Kasumi-1 (cell line): ENCODE measurements at regions not wholly inside any gene's neighbourhood (a gene's known extent, or its start where the extent isn't known, plus 50 kb on each side); places are given as distances from the start of the nearest gene placed in this dataset.

ENCODE experiments used
- DNase-seq, 2 experiments: peaks; one replicate each; lab custom pipeline; 2025; lab: John Stamatoyannopoulos, UW

DNA sequence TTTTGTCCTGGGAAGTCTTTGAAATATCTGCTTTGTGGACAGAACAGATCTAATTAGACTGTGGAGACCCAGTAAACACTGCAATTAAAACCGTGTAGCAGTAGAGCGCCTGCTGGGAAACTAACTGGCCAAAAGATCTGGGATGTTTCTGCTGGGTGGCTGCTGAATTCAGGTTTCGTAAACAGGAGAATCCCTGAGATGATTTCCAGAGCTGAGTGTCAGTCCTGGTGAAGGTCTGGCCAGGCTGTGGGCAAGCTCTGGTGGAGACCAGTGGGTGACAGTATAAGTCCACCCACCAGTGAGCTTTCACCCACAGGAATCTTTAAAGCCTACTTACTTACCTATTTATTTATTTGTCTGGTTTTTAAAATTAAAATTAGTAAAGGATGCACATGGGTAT is 257.2 kb downstream of the IRF8 start:
- DNase-seq, result no peak

DNA sequence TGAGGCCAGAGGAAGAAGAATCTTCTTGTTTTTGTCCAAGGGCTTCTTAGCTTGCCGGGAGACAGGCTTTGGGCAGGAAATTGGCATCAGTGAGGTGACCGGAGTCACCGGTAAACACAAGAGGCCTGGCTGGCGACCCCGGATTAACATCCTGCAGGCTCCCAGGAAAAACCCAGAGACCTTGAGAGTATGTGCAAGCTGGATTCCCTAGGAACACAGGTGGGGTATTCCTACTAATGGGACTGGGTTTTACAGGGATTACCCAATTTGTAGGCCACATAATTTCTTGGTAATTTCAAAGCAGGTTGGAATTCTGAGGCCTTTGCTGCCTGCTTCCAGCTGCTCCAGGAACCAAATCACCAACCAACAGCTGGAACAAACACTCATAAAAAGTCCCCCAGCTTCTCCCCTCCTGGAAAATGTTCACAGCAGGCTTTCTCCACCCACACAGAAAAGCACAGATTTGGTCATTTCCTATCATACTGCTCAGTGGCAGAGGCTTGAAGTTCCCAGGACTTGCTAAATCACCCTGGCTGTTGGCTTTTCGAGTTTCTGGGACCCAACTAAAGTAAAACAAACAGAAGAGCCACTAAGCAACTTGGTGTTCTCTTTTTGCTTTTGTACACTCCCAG is 258.8 kb downstream of the IRF8 start:
- DNase-seq, result no peak

DNA sequence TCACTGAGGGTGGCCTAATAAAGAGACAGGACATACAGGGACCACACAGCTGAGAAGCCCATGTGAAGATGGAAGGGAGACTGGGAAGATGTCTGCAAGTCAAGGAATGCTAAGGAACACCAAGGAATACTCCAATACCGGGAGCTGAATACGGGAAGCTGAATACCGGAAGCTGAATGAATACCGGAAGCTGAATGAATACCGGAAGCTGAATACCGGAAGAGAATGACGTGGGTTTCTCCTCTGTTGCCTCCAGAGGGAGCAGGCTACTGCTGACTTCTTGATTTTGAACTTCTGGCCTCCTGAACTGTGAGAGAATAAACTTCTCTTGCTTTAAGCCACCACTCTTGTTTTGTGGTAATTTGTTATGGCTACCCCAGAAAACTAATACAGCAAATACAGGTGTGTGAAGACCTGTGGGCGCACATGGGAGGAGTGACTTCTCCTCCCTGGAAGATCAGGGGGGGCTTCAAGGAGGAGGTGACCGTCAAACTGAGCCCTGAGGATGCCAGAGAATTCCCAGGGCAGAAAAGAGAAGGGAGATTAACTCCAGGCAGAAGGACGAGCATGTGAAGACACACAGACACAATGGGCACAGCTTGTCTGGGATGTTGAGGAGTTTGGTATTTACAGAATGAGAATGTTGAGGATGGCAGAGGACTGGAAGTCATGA is 259.9 kb downstream of the IRF8 start:
- DNase-seq, result no peak

DNA sequence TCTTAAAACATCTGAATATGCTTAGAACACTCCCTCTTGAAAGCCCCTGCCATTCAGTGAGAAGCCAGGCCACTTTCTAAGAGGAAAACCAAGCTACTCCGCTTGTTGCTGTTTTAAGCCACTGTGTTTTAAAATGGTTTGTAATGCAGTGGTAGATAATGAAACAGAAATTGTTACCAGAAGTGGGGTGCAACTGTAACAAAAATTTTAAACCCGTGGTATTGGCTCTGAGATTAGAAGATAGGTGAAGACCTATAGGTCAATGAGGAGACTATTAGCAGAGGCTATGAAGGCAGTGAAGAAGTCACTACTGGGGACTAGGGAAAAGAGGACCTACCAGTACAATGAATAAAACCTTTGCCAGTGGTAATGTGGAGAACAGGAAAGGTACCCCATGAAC is 266.5 kb downstream of the IRF8 start:
- DNase-seq, result no peak

DNA sequence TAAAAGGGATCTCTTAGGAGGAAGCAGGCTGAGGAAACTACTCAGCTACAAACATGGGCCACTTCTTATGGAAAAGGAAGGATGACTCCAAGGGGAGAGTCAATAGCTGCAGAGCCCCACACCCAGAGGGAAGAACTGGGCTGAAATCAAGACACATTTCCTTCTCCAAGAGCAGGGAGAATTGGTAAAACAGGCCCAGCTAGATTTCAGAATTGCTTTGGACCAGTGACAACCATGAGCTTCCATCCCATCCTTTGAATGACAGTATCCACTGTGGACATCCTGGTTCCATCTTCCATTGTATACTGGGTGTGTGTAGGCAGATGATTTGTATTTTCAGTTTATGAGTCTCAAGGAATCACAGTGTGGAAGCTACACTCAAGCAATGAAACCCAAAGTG is 267.5 kb downstream of the IRF8 start:
- DNase-seq, result no peak

DNA sequence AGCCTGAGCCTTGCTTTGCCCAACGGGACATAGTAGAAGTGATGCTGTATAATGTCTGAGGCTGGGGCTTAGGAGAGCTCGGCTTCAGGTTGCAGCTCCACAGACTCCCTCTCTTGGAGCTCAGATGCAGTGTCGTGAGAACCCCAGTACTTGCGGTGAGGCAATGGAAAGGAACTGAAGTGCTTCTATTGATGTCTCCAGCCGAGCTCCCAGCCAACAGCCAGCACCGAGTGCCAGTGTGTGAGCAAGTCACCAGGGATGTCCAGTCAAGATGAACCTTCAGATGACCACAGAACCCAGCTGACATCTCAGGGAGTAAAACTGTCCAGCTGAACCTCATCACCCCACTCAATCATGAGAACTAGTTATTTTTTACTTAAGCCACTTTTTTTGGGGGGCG is 268.1 kb downstream of the IRF8 start:
- DNase-seq, result no peak

DNA sequence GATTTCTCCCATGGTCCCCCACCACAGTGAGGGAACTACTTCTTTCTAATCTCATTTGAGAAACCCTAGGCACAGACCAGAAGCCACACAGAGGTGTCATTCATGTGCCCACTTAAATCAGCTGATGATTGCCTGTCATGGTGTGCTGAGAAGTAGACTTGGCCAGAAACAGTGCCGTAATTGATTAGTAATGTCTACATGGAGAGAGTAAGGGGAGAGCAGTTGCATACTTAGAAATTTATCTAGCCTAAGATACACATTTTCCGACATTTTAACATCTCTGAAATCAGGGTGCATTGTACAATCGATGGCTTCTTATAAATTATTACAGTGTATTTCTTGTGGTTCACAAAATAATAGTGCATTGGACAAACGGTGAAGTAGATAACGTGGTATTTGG is 271.8 kb downstream of the IRF8 start:
- no peak for DNase-seq

DNA sequence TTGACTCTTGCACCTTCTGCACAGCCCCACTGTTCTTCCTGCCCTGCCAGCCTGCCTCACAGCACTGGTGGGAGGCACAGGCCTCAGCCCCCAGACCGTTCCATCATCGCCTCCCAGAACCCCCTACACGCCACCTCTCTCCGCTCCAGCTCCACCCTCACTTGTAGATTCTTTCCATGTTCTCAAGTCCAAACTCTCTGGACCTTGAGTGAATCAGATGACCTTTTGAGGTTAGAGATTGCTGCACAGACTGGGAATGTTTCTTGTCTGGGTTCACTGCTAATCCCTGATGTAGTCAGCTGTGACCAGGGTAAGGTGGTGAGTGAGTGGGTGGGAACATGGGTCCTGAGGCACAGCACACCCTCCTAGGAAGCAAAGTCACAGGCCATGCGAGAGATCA is 272.4 kb downstream of the IRF8 start:
- no peak for DNase-seq

DNA sequence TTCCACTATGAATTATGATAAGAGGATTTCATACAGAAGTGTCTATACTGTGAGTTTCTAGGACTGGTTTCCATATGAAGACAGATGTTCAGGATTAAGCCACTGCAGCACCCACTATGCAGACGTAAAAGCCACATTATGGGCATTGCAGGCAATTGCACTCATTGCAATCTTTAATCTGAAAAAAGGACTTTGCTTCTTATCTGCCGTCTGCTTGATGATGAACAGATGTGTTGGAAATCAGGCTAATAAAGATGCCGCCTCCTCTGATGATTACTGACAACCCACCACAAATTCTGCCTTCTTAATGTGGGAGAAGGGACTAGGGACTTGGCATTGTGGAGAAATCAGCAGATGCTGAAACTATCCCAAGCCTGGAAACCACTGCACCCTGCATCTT is 276.9 kb downstream of the IRF8 start:
- DNase-seq, result no peak

DNA sequence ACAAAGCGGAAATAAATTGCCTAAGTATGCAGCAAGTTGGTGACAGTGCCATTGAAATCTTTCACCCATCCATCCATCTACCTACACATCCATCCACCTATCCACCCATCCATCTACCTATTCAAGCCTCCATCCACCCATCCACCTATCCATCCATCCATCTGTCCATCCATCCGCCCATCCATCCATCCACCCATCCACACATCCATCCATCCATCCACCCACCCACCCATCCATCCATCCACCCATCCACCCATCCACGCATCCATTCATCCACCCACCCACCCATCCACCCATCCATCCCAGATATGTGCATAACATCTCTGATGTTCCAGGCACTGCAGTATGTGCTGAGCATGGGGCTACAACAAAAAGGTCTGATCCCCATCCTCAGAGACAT is 277.5 kb downstream of the IRF8 start:
- no peak for DNase-seq

DNA sequence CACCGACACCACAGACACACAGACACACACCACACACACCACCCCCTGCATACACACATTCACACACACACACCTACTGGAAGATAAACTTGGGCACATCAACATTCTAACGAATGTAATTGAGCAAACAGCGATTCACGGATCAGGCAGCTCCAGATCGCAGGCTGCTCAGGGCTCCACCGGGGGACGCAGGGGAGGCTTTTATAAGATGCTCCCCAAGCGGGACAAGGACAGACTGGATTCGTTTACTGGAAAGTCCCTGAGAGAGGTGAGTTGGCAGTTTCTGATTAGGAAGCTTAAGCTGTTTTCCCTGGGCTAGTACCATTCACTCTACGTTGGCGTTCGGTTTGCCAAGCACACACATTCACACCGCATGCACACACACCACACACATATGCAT is 281.3 kb downstream of the IRF8 start:
- DNase-seq, result no peak

DNA sequence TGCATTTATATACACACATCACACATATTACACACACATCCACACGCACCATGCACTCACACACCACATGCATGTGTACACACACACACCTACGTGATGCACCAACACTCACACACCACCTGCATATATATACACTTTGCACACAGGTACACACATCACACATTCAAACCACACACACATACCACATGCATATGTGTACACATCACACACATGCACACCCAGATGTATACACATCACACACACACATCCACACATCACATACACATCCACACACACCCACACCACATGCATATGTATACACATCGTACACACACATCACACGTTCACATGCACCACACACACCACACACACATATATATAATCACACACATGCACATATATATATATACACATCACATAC is 281.8 kb downstream of the IRF8 start:
- DNase-seq, result no peak

DNA sequence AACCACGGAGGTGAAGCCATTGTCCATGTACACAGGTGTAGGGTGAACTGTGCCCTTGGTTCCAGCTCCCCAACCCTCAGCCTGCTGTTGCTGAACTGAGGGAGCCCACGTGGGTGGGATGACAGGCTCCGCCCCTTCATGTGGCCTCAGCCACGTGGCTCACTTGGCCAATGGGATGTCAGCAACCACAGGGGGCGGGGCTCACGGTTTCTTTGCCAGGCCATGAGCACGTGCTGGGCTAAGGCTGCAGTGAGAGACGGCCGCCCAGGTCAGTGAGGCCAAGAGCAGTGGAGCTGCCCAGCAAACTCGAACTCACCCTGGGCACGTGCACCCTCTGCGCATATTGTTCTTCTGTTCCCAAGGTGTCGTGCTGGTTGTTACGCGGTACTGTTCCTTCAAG is 282.6 kb downstream of the IRF8 start:
- no peak for DNase-seq

DNA sequence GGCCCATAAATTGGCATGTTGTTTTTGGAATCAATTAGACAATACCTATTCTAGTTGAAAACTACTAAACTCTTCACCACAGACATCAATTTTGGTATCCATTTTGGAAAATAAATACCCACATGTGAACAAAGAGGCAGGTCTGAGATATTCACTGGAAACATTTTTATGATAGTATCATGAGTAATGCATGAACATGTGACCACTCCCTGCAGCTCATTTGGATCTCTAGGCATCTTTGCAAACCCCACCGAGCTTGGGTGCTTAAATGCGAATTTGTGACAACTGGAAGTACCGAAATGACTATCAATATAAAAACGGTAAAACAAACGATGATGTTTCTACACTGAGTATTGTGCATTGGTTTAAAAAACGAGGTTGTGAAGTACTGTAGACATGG is 285.2 kb downstream of the IRF8 start:
- DNase-seq, result no peak

DNA sequence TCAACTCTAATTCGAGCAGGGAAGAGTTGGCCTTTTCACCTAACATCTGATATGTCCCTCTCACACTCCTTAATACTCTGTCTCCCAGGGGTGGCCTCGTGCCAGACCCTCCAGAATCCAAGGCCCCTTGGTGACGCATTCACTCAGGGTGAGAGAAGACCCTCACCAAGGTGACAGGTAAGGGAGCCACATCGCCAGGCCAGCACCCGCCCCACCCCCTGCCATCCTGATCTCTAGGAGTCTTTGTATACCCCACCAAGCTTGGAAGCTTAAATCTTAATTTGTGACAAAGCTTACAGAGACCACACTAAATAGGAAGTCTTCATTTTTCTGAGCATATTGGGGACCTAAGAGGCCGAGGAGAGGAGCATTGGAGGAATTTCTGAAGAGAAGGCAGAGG is 286.1 kb downstream of the IRF8 start:
- no peak for DNase-seq

DNA sequence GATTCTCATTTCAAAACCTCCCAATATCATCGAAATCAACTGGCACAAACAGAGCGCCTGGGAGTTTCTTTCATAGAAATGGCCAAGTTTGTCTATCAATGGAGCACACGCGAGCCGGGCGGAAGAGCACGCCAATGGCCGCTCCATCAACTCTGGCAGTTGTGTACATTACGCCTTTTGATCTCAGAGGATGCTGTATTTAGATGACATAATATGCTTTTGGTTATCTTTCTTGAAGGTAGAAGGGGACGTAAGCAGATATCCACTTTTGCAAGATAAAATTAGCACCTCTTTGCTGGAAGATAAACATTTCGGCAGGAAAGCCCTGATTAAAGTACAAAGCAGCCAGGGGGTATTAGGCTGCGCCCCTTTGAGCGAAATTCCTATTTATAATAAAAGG is 287.4 kb downstream of the IRF8 start:
- DNase-seq, result no peak

DNA sequence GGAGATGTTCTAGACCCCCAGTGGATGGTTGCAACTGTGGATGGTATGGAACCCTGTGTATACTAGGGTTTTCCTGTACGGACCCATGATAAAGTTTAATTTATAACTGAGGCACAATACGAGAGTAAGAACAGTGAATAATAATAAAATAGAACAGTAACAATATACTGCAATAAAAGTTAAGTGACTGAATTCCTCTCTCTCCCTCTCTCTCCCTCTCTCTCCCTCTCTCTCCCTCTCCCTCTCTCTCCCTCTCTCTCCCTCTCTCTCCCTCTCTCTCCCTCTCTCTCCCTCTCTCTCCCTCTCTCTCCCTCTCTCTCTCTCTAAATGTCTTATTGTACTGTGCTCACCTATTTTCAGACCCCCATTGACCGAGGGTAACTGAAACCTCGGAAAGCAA is 291.0 kb downstream of the IRF8 start:
- no peak for DNase-seq

DNA sequence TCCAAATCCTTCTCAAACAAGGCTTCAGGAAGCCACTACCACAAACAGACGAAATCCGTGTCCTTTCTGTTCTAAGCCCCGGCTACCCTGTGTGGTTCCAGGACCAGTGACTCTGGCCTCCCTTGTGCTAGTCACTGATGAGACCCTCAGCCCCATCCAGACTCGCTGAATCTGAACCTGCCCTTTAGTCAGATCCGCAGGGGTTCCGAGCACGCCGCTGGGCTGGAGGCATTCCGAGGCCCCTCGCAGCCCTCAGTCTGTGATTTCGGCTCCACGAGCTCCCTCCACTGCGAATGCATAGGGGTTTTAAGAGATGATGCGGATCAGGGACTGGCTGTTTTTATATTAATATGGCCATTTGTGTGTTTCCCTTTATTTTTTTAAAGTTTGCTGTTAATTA is 292.7 kb downstream of the IRF8 start:
- DNase-seq, result no peak

DNA sequence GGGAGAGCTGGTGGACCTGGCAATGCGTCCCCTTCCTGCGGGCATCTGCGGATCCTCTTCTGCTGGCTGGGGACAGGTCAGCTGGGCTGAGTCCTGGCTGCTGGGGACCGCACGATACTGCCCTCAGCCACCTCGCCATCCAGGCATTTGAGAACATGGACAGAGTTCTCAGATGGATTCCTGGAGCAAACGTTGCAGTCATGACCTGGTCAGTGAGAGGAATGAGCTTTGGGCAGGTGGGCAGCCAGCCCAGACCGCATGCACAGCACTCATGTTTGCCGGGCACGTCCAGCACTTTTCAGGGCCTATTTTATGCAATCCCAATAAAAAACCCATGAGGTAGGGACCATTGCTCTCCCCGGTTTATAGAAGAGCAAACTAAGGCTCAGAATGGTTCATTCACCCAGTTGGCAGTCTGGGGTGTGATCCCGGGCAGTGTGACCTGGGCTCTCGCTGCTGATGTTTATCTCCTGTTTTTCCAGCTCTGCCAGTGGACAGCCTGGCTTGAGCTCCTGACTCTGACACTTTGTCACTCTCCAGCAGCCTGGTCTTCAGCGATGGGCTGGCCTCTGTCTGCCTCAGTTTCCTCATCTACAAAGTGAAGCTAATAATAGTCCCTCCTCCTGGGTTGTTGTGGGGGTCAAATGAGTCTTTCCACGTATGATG is 294.7 kb downstream of the IRF8 start:
- DNase-seq, result no peak

DNA sequence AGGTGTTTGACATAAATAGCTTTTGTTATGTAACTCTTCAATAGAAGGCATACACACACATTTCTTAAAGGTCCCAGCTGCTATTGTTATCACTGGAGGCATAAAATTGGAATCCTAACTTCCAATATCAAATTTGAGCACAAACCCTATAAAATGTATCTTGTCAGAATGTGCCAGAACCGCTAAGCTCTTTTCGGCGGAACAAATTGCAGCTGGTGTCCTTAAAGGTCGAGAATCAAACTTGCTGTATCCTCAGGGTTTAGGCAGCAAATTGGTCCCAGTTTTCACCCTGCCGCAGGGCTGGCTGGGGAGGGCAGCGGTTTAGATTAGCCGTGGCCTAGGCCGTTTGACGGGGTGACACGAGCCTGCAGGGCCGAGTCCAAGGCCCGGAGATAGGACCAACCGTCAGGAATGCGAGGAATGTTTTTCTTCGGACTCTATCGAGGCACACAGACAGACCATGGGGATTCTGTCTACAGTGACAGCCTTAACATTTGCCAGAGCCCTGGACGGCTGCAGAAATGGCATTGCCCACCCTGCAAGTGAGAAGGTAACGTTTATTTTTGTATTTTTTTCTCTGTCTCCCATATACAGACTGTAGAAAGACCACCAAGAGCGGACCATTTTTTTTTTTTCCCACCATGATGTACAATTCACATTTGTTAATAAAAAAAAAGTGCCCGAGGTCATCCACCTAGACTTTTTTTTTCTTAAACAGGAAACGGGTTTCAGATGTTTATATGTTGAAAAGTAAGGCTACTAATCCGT is 297.1 kb downstream of the IRF8 start:
- no peak for DNase-seq

DNA sequence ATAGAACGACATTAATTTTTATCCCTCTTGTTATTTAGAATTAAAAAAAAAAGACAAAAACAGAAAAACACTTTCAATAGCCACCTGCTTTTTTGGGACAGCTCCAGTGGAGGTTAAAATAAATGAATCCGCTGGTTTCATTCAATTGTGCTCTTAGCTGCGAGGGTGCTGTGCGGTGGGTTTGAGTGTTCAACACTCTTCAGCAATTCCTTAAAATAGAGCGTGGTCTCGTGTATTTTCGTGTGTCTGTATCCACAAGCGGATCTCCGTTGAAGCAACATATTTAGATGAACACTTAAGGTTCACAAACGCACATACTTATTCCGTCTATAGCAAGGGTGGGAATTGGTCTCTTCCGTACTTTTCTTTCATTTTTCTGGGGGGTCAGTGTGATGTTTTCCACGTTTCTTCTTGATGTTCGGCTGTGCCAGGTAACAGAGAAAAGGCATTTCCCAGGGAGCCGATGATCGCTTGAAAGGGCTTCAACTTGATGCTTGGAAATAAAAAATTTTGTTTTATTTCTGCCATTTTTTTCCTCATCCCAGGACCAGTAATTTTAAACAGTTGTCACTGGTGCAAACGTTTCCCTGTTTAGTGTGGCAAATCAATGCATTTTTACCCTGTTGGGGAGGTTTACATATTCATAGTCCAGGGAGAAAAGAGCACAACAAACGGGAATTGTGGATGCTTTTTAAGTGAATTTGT is 297.9 kb downstream of the IRF8 start:
- DNase-seq, result no peak
